ENCODE measurements at regions not wholly inside any gene's neighbourhood (a gene's known extent, or its start where the extent isn't known, plus 50 kb on each side); places are given as distances from the start of the nearest gene placed in this dataset.

DNA sequence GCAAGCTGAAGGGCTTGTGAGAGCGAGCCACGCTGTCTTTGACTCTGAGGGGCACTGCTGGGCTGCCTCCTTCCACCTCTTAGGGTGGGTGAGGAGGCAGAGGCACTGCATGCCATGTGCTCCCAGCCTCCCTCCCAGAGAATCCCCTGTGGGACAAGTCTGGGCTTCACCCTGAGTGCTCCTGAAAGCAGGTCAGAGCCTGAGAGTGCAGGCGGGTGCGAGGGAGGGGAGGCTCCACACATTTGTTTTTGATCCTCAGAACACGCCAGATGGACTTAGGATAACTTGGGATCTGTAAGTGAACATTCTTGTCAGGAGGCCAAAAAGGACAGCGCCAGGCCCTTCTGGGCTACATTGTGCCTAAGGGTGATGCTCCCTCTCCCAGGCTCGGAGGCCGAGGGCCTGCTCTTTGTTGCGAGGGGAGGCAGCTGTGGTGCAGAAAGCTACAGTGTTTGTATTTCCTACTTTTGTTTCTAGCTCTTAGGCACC is 155.4 kb downstream of the TMX1 start:
- TF ChIP-seq, protein P1, sequence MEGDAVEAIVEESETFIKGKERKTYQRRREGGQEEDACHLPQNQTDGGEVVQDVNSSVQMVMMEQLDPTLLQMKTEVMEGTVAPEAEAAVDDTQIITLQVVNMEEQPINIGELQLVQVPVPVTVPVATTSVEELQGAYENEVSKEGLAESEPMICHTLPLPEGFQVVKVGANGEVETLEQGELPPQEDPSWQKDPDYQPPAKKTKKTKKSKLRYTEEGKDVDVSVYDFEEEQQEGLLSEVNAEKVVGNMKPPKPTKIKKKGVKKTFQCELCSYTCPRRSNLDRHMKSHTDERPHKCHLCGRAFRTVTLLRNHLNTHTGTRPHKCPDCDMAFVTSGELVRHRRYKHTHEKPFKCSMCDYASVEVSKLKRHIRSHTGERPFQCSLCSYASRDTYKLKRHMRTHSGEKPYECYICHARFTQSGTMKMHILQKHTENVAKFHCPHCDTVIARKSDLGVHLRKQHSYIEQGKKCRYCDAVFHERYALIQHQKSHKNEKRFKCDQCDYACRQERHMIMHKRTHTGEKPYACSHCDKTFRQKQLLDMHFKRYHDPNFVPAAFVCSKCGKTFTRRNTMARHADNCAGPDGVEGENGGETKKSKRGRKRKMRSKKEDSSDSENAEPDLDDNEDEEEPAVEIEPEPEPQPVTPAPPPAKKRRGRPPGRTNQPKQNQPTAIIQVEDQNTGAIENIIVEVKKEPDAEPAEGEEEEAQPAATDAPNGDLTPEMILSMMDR (IDR thresholded peaks at IDR 0.05; ENCODE audit: insufficient read depth, low read length, poor library complexity, severe bottlenecking): no peak
- TF ChIP-seq EZH2phosphoT487 (conservative IDR thresholded peaks at IDR 0.05; ENCODE audit: low read length): no peak
